Effector memory CD8-positive, alpha-beta T cell (primary cell): ENCODE measurements at regions not wholly inside any gene's neighbourhood (a gene's known extent, or its start where the extent isn't known, plus 50 kb on each side); places are given as distances from the start of the nearest gene placed in this dataset.

Experiments
- ATAC-seq: fragments of 150-1000 bp; cut with Tn5 transposase; replicated peaks from 2 replicates; pipeline ENCODE4 v1.10.0; 2021; ENCODE audit warnings: mild to moderate bottlenecking, moderate library complexity
- DNase-seq, 3 experiments: peaks; one replicate each; pipeline ENCODE4 v3.0.0; 2021
- H3K27ac Mint-ChIP-seq, 2 donors: one replicate each; pipeline ENCODE4 v1.8.0; 2022; ENCODE audit warnings: mild to moderate bottlenecking in 2 of 2, mixed read lengths in 2 of 2, moderate library complexity in 2 of 2
- H3K27me3 Mint-ChIP-seq, 2 donors: one replicate each; pipeline ENCODE4 v1.8.0; 2022; ENCODE audit warnings: mixed read lengths in 2 of 2
- H3K36me3 Mint-ChIP-seq: one replicate; pipeline ENCODE4 v1.8.0; 2022; ENCODE audit warnings: mild to moderate bottlenecking, moderate library complexity, mixed read lengths; ENCODE audit not compliant: insufficient read depth
- H3K4me1 Mint-ChIP-seq, 2 donors: one replicate each; pipeline ENCODE4 v1.8.0; 2022; ENCODE audit warnings: low read depth in 2 of 2, mixed read lengths in 2 of 2
- H3K4me3 Mint-ChIP-seq, 2 donors: one replicate each; pipeline ENCODE4 v1.8.0; 2022; ENCODE audit warnings: mild to moderate bottlenecking in 2 of 2, mixed read lengths in 2 of 2, moderate library complexity in 2 of 2
- H3K9me3 Mint-ChIP-seq, 2 donors: one replicate each; pipeline ENCODE4 v1.8.0; 2022; ENCODE audit warnings: mixed read lengths in 2 of 2

DNA sequence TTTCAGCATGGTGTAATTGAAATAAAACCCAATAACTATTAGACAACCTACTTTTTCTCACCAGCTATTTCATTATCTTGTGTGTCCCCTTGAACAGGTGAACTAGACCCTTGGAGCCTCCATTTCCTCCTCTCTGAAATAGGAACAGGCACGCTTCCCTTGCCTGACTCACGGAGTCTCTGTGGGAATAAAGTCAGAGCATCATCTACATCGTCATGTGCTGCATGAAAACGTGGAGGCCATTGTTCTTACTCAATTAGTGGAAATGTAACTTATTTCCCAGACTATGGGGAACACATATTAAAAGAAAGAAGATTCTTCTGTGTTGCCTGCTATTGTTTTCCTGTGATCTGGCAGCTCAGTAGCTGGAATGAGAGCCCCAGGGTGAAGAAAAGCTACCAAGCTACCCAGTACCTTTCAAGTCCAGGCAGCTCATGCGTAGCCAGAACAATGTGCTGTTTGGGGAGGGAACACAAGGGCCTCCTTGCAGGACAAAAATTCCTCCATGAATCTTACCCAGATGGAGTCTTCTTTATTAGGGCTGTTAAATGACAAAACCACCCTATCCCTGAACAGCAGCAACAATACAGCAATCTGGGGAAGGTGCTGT, 59.8 kb downstream of the SOX11 start:
- no peak overlapping the region for H3K4me3 Mint-ChIP-seq
- H3K27me3 Mint-ChIP-seq, result no peaks in the 10 kb centered on the region
- no peak overlapping the region for H3K27ac Mint-ChIP-seq
- DNase-seq, result no peak
- no peaks in the 10 kb centered on the region for H3K4me1 Mint-ChIP-seq
- H3K36me3 Mint-ChIP-seq, result no peaks in the 10 kb centered on the region
- ATAC-seq, result no peak
- peaks cover 16 to 43% of the 10 kb centered on the region in 2 donors for H3K9me3 Mint-ChIP-seq

DNA sequence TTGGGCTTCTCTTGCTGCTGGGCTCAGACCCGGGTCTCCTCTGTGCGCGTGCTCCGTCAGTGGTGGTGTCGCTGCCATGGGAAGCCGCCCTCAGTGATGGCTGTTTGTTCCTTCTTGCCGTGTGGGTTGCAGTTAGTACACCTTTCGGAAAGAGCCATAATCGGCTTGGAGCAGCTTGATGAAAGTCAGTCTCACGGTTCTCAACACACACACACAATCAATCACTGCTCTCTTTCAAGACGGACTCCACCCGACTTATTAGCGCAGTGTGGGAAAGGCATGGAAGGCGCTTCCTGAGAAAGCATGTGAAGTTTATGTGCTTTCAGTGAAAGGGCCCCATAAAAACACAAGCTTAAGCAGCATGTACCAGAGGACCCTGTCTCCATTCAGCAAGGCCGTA, 64.1 kb downstream of the SOX11 start:
- H3K27me3 Mint-ChIP-seq, result no peaks in the 10 kb centered on the region
- H3K36me3 Mint-ChIP-seq, result no peaks in the 10 kb centered on the region

DNA sequence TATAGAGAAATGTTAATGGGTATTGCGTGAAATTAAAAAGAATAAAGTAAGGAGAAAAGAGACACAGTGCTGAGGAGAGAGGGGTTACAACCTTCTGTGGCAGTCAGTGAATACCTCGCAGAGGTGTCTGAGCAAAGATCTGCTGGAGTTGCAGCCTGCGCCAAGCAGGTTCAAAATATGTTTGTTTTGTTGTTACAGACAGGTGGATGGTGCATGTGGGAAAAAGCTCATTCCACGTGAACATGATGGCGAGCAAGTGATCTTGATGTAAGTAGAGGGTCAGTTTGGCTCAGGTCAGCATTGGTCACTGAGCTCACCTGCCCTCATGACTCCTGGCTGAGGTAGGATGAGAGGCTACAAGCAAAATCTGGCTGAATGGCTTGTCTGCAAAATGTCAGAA, 66.2 kb downstream of the SOX11 start:
- H3K36me3 Mint-ChIP-seq, result no peaks in the 10 kb centered on the region
- H3K4me1 Mint-ChIP-seq, result no peaks in the 10 kb centered on the region
- peaks cover 6 to 13% of the 10 kb centered on the region in 2 donors for H3K9me3 Mint-ChIP-seq
- no peak overlapping the region for H3K4me3 Mint-ChIP-seq
- no peaks in the 10 kb centered on the region for H3K27me3 Mint-ChIP-seq
- ATAC-seq, result no peak
- no peak overlapping the region for H3K27ac Mint-ChIP-seq
- no peak for DNase-seq

More for the DNA sequence above, 64.1 kb downstream of the SOX11 start:
- no peak for ATAC-seq
- peaks cover 4 to 14% of the 10 kb centered on the region in 2 donors for H3K9me3 Mint-ChIP-seq
- H3K4me3 Mint-ChIP-seq, result no peak overlapping the region
- no peak for DNase-seq
- no peak overlapping the region for H3K27ac Mint-ChIP-seq
- H3K4me1 Mint-ChIP-seq, result no peaks in the 10 kb centered on the region

DNA sequence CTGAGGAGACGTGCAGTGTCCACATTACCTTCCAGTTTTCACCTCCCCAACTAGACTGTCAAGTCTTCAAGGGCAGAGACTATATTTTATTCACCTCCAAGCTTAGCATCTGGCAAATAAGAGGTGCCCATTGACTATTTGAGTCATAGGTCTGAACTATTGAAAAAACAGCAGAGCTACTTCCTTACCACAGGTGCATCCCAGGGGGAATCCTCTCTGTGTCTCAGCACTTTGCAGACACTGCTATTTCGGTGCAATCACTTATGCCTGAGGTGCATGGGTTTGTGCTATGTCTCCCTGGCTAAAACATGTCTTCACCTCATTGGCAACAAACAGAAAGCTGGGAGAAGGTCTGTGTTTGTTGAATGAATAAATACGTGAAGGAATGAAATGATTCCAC, 67.8 kb downstream of the SOX11 start:
- Mint-ChIP-seq H3K4me3 (no peak overlapping the region), H3K27ac (no peak overlapping the region), H3K27me3 (no peaks in the 10 kb centered on the region), H3K9me3 (peaks cover 6% of the 10 kb centered on the region in 2 donors), H3K36me3 (no peaks in the 10 kb centered on the region), H3K4me1 (no peaks in the 10 kb centered on the region)
- ATAC-seq (no peak), DNase-seq (no peak)

DNA sequence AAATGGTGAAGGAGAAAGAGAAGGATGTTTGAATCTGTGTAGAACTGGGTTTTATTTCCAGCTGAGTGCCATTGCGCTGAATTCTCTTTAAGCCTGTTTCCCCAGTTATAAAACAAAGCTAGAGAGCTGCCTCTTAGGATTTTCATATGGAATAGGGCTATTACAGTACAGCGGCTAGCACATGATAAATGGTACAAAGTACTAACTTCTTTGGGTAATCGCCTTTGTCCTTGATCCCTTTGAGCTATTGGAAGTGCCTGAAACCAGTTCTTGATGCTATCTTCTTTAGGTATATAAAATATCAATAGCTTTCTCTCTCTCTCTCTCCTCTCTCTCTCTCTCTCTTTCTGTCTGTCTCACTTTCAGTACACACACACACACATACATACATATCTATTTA, 71.3 kb downstream of the SOX11 start:
- Mint-ChIP-seq H3K36me3 (no peaks in the 10 kb centered on the region), H3K4me3 (no peak overlapping the region), H3K9me3 (peaks cover 6 to 7% of the 10 kb centered on the region in 2 donors), H3K27ac (no peak overlapping the region), H3K4me1 (no peaks in the 10 kb centered on the region), H3K27me3 (no peaks in the 10 kb centered on the region)
- ATAC-seq, result no peak
- DNase-seq, result no peak

DNA sequence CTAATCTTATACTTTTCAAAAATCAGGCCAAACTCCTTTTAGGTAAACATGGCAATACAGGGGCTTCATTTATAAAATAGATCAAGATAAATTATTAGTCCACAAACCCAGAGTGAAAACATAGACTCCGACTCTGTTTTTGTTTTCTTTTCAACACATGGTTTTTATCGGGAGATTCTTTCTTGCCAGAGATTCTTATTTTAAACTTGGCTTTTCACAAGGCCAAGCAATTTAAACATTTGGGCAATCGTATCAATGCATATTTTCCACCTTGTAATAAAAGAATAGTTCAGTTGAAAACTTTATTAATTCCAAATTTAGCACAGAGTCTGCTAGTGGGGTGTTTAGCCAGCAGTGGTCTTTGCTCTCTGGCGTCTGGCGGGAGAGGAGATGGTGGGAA, 71.9 kb downstream of the SOX11 start:
- H3K4me3 Mint-ChIP-seq, result no peak overlapping the region
- no peaks in the 10 kb centered on the region for H3K27me3 Mint-ChIP-seq
- no peaks in the 10 kb centered on the region for H3K4me1 Mint-ChIP-seq
- no peak overlapping the region for H3K27ac Mint-ChIP-seq
- peaks cover 11% of the 10 kb centered on the region in 2 donors for H3K9me3 Mint-ChIP-seq
- no peak for DNase-seq
- no peaks in the 10 kb centered on the region for H3K36me3 Mint-ChIP-seq
- ATAC-seq, result no peak

DNA sequence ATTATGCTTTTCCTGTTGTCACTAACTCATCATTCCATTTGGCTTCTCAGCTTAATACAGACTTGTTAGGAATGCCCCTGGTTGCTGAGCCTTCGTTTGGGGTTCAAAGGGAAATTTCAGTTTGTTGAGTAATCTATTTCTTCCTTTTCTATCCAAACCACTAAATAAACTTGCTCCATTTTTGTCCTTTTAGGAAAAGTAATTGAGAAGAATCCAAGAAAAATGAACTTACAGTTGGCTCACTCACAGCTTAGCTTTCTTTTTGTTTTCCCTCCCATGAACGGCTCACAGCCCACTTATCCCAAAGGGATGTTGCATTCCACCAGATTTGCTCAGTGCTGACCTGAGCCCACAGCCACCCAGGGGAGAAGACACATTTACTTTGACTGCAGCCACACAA, 73.9 kb downstream of the SOX11 start:
- Mint-ChIP-seq H3K4me3 (no peak overlapping the region), H3K36me3 (no peaks in the 10 kb centered on the region)
- no peak for ATAC-seq

DNA sequence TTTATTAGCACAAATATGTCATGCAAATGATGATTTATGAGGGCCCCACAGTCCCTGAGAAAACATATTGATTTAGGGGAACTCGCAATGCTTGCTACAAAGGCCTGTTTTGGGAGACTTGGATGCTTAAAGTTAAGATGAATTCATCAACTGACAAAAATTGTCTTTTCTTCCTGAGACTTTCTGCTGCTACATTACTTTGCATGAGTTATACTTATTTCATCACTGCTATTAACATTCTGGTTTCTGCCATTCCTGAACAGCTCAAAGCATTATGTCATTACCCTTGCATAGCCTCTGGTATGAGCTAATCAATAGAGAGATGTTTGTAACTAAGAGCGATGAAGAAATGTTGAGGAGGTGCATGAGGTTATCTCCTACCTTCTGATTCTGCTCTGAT, 74.4 kb downstream of the SOX11 start:
- ATAC-seq, result no peak
- Mint-ChIP-seq H3K27me3 (no peaks in the 10 kb centered on the region), H3K36me3 (no peaks in the 10 kb centered on the region), H3K27ac (no peak overlapping the region), H3K4me1 (no peaks in the 10 kb centered on the region), H3K9me3 (peaks cover 13 to 14% of the 10 kb centered on the region in 2 donors), H3K4me3 (no peak overlapping the region)
- no peak for DNase-seq

More for the DNA sequence above, 73.9 kb downstream of the SOX11 start:
- Mint-ChIP-seq H3K4me1 (no peaks in the 10 kb centered on the region), H3K27ac (no peak overlapping the region), H3K27me3 (no peaks in the 10 kb centered on the region), H3K9me3 (peaks cover 11 to 12% of the 10 kb centered on the region in 2 donors)
- DNase-seq, result no peak

DNA sequence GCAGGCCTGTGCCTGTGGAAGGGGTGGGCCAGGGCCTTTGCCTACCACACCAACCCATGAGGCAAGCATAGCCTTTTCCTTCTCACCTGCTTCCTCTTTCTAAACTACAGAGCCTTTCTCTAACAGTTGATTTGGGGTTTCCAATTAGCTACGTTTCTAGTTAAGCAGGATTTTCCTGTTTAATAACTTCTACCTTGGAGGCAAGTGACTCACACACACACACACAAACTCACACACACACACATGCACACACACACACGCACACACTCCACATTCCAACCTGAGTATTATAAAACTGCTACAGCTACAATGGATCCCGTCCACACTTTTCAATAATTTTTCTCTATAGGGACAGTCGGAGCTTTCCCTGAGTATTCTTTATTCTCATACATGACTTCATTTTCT, 84.9 kb downstream of the SOX11 start:
- Mint-ChIP-seq H3K27ac (no peak overlapping the region), H3K4me1 (no peaks in the 10 kb centered on the region), H3K4me3 (no peak overlapping the region), H3K27me3 (no peaks in the 10 kb centered on the region), H3K9me3 (peaks cover 0 to 6% of the 10 kb centered on the region in 2 donors), H3K36me3 (no peaks in the 10 kb centered on the region)
- DNase-seq (no peak), ATAC-seq (no peak)

DNA sequence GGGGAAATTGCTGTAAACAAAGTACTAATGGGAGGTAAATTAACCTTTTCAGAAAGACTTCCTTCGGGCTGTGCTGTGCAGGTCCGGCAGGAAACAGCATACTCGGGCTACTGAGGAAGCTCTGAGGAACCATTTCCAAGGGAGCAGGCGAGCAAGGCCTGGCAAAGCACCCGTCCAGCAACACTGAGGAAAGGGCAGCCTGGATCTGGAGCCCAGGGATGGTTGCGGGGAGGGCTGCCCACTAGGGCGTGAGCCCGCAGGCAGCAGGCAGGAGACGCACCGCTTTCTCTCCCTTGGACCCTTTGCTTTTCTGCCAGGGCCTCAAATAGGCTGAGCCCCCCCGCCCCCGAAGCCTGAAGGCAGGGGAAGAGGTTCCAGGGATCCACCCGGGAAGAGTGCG, 89.5 kb downstream of the SOX11 start:
- H3K27me3 Mint-ChIP-seq, result no peaks in the 10 kb centered on the region
- ATAC-seq, result no peak
- no peaks in the 10 kb centered on the region for H3K4me1 Mint-ChIP-seq
- no peaks in the 10 kb centered on the region for H3K36me3 Mint-ChIP-seq
- no peak overlapping the region for H3K4me3 Mint-ChIP-seq
- no peak overlapping the region for H3K27ac Mint-ChIP-seq
- DNase-seq, result no peak
- peaks cover 3 to 8% of the 10 kb centered on the region in 2 donors for H3K9me3 Mint-ChIP-seq

DNA sequence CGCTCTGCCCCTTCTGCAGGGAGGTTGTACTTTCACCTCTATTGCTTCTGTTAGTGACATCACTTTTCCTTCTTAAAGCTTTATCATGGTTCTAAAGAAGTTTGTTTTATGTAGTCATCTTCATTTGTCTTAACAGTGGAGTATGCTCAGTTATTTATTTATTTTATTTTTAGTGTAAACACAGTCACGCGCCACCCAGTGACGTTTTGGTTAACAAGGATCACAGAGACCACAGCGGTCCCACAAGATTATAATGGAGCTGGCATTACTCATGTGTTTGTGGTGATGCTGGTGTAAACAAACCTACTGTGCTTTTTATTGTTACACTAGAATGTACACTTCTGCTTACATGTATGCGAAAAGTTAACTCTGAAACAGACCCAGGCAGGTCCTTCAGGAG, 89.9 kb downstream of the SOX11 start:
- DNase-seq (no peak), ATAC-seq (no peak)
- H3K27me3 Mint-ChIP-seq, result no peaks in the 10 kb centered on the region

DNA sequence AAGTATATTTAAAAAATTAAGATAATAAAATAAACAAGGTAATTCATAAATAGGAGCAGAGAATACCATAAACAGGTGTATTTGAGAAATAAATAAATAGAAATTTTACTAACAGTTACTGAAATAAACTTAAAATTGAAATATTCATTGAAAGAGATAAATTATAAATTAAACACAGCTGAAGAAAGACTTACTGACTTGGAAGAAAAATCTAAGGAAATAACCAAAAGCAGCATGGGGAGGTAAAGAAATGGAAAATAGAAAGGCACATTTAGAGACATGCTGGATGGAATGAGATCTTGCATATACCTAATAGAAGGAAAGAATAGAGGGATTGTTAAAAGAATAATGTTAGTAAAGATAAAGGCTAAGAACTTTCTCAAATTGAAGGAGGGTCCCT, 96.3 kb downstream of the SOX11 start:
- ATAC-seq, result no peak
- H3K4me3 Mint-ChIP-seq, result no peak overlapping the region

More for the DNA sequence above, 89.9 kb downstream of the SOX11 start:
- H3K4me1 Mint-ChIP-seq, result no peaks in the 10 kb centered on the region
- peaks cover 3 to 8% of the 10 kb centered on the region in 2 donors for H3K9me3 Mint-ChIP-seq
- no peaks in the 10 kb centered on the region for H3K36me3 Mint-ChIP-seq
- no peak overlapping the region for H3K4me3 Mint-ChIP-seq
- H3K27ac Mint-ChIP-seq, result no peak overlapping the region

DNA sequence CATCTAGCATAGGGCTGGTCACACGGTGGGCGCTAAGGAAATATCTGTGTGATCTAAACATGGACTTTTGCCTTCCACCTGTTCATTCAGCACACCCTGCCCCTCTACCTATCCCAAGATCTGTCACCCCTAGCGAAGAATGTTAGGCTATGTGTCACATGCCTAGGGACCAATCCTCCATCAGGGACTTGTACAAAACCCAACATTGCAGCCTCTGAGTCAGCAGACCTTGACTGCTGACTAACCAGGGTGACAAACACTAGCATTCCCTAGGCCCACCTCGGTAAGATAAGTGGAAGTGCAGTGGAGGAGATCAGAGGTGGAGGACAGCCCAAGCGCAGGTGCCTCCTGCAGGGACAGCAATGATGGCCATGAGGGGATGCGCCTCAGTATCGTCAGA, 99.2 kb downstream of the SOX11 start:
- no peaks in the 10 kb centered on the region for H3K27me3 Mint-ChIP-seq
- H3K36me3 Mint-ChIP-seq, result no peaks in the 10 kb centered on the region
- no peaks in the 10 kb centered on the region for H3K4me1 Mint-ChIP-seq
- H3K4me3 Mint-ChIP-seq, result no peak overlapping the region
- DNase-seq (no peak), ATAC-seq (no peak)
- H3K27ac Mint-ChIP-seq, result no peak overlapping the region
- peaks cover 10 to 14% of the 10 kb centered on the region in 2 donors for H3K9me3 Mint-ChIP-seq

More for the DNA sequence above, 96.3 kb downstream of the SOX11 start:
- no peak overlapping the region for H3K27ac Mint-ChIP-seq
- no peak for DNase-seq
- H3K36me3 Mint-ChIP-seq, result no peaks in the 10 kb centered on the region
- peaks cover 12 to 15% of the 10 kb centered on the region in 2 donors for H3K9me3 Mint-ChIP-seq
- H3K27me3 Mint-ChIP-seq, result no peaks in the 10 kb centered on the region
- H3K4me1 Mint-ChIP-seq, result no peaks in the 10 kb centered on the region

DNA sequence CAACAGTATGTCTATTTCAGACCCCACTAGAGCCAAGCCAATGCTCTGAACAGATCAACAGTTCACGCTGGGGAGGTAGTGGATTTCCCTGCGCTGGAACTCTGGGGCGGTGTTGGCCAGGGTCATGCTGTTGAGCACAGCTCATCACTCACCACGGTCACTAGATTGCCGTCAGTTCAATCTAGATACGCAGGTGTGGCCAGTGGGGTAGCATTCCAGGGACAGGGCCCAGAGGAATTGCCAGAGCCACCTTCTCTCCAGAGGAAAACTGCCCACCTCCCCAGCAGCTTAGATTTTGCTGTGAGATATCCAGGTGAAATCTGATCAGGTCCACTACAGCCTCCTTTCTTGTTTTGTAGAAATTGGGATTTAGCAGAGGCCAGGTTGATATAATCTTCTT, 101.8 kb downstream of the SOX11 start:
- H3K27me3 Mint-ChIP-seq, result no peaks in the 10 kb centered on the region
- ATAC-seq, result no peak
- no peak overlapping the region for H3K4me3 Mint-ChIP-seq

DNA sequence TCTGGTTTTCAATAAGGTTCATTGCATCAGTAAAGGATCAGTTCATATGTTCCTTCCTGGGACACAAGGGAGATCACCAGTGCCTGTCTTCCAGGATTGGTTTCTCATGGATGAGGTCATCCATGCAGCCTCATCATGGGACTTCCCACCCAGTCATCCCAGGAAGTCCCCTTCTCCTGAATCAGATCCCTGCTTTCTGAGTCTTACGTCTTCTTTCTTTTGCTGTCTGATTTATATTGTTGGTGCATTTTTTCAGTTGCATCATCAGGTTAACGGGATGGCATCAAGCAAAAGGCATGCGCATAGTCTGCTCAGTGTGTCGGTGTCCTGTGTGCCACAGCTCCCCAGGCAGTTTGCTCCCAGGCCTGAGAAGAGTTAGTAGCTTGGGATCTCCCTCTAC, 105.9 kb downstream of the SOX11 start:
- Mint-ChIP-seq H3K36me3 (no peaks in the 10 kb centered on the region), H3K4me1 (no peaks in the 10 kb centered on the region), H3K4me3 (no peak overlapping the region), H3K27me3 (no peaks in the 10 kb centered on the region), H3K27ac (no peak overlapping the region), H3K9me3 (peaks cover 10 to 21% of the 10 kb centered on the region in 2 donors)
- DNase-seq (no peak), ATAC-seq (no peak)

More for the DNA sequence above, 101.8 kb downstream of the SOX11 start:
- Mint-ChIP-seq H3K4me1 (no peaks in the 10 kb centered on the region), H3K36me3 (no peaks in the 10 kb centered on the region), H3K9me3 (peaks cover 9 to 14% of the 10 kb centered on the region in 2 donors), H3K27ac (no peak overlapping the region)
- DNase-seq, result no peak
